GM23248 (cell line): ENCODE measurements at regions not wholly inside any gene's neighbourhood (a gene's known extent, or its start where the extent isn't known, plus 50 kb on each side); places are given as distances from the start of the nearest gene placed in this dataset.

ENCODE experiments used
- EZH2 ChIP-seq: fragments of 200-600 bp; sonication (generic); IDR thresholded peaks from 2 replicates; pipeline ENCODE4 v1.6.1; 2018; ENCODE audit warnings: antibody characterized with exemption, mild to moderate bottlenecking; ENCODE audit not compliant: insufficient read depth, poor library complexity, severe bottlenecking
- EZH2phosphoT487 ChIP-seq: fragments of 200-600 bp; sonication (generic); IDR thresholded peaks from 2 replicates; pipeline ENCODE4 v1.6.1; 2018; ENCODE audit warnings: antibody characterized with exemption, moderate library complexity, mild to moderate bottlenecking, low read depth; ENCODE audit not compliant: insufficient read depth

GRCh38 chr7:9752033-9752432, 1221.6 kb upstream of the PHF14 start:
- TF ChIP-seq EZH2phosphoT487, result no peak
- no peak for TF ChIP-seq EZH2
